Neural crest cell (in vitro differentiated cells): ENCODE measurements at regions not wholly inside any gene's neighbourhood (a gene's known extent, or its start where the extent isn't known, plus 50 kb on each side); places are given as distances from the start of the nearest gene placed in this dataset.

ENCODE experiments used
- DNase-seq: peaks from one replicate; pipeline ENCODE4 v3.0.0; 2021; ENCODE audit warnings: low read depth, mixed read lengths, low spot score
- H3K27ac Mint-ChIP-seq: one replicate; pipeline ENCODE4 v1.8.0; 2021; ENCODE audit warnings: mild to moderate bottlenecking, mixed read lengths; ENCODE audit not compliant: unreplicated experiment
- H3K27me3 Mint-ChIP-seq: 2 replicates; pipeline ENCODE4 v1.8.0; 2021; ENCODE audit warnings: low read depth, mild to moderate bottlenecking, mixed read lengths
- H3K36me3 Mint-ChIP-seq: 2 replicates; pipeline ENCODE4 v1.8.0; 2021; ENCODE audit warnings: low read depth, mild to moderate bottlenecking, mixed read lengths
- H3K4me1 Mint-ChIP-seq: 2 replicates; pipeline ENCODE4 v1.8.0; 2021; ENCODE audit warnings: mixed read lengths
- H3K4me3 Mint-ChIP-seq: one replicate; pipeline ENCODE4 v1.8.0; 2021; ENCODE audit warnings: mild to moderate bottlenecking, mixed read lengths
- H3K9me3 Mint-ChIP-seq: 2 replicates; pipeline ENCODE4 v1.8.0; 2021; ENCODE audit warnings: mixed read lengths
- TF ChIP-seq, protein P1 (sequence below): fragments of 200-600 bp; sonication (generic); conservative IDR thresholded peaks from 2 replicates; pipeline ENCODE4 v1.5.0; 2021; ENCODE audit warnings: antibody characterized with exemption, mild to moderate bottlenecking

DNA sequence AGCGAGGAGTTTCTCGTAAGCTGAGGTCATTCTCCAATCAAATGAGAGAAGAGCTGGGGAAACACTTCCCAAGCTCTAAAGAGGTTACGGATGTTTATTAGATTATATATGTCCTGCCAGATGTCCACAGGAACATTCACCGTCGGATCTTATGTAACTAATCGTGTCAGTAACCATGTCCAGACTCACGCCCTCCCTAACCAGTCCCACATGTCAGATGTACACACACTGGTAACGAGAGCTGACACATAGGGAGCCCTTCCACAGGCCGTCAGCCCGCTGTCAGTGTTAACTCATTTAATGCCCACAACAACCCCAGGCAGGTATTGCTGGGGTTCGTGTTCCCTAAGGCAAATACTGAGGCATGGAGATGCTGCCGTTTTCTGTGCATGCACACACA, 223.7 kb upstream of the RTL1 start:
- Mint-ChIP-seq H3K27ac (no peak overlapping the region), H3K36me3 (no peaks in the 10 kb centered on the region), H3K4me1 (peaks cover 14% of the 10 kb centered on the region), H3K9me3 (no peaks in the 10 kb centered on the region), H3K4me3 (no peak overlapping the region), H3K27me3 (peaks cover 10% of the 10 kb centered on the region)
- TF ChIP-seq, protein P1, sequence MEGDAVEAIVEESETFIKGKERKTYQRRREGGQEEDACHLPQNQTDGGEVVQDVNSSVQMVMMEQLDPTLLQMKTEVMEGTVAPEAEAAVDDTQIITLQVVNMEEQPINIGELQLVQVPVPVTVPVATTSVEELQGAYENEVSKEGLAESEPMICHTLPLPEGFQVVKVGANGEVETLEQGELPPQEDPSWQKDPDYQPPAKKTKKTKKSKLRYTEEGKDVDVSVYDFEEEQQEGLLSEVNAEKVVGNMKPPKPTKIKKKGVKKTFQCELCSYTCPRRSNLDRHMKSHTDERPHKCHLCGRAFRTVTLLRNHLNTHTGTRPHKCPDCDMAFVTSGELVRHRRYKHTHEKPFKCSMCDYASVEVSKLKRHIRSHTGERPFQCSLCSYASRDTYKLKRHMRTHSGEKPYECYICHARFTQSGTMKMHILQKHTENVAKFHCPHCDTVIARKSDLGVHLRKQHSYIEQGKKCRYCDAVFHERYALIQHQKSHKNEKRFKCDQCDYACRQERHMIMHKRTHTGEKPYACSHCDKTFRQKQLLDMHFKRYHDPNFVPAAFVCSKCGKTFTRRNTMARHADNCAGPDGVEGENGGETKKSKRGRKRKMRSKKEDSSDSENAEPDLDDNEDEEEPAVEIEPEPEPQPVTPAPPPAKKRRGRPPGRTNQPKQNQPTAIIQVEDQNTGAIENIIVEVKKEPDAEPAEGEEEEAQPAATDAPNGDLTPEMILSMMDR, result no peak
- DNase-seq, result no peak

DNA sequence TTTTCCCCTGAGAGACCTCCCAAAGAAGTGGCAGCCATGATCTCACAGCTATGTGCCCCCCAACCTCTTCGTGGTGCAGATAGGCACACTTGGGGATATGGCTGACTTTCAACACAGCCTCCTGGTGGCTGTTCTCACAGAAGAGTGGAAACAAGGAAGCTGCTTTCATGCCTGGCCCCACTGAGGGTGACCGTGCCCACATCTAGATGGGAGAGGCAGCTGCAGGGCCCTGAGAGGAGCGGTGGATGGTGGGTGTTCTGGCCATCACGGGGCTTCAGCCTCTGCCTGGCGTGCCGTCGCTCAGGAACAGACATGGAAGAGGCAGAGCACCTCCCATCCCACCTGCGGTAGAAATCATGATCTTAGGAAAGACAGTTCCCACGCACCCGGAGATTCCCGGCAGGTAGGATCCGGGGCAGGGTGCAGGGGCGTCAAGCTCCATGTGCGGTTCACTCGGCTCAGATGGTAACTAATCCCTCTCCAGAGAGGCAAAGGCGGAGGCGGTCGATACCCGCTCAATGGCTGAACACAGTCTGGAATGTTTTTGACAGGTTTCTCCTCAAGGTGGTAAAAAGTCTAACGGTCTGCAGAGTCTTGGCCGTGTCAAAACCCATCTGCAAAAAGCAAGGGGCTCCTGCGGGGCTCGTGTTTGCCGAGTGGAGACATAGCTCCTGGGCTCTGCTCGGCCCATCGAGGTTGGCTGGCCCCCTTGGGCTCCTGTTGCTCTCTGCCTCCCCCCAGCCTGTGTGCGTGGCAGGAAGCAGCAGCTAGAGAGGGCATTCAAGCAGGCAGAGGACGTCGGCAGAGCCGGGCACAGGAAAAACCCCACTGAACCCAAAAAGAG, 225.2 kb upstream of the RTL1 start:
- Mint-ChIP-seq H3K36me3 (no peaks in the 10 kb centered on the region), H3K27ac (no peak overlapping the region), H3K27me3 (peaks cover 10% of the 10 kb centered on the region), H3K4me3 (no peak overlapping the region), H3K4me1 (peaks cover 11% of the 10 kb centered on the region), H3K9me3 (no peaks in the 10 kb centered on the region)
- TF ChIP-seq, protein P1, result no peak
- no peak for DNase-seq

DNA sequence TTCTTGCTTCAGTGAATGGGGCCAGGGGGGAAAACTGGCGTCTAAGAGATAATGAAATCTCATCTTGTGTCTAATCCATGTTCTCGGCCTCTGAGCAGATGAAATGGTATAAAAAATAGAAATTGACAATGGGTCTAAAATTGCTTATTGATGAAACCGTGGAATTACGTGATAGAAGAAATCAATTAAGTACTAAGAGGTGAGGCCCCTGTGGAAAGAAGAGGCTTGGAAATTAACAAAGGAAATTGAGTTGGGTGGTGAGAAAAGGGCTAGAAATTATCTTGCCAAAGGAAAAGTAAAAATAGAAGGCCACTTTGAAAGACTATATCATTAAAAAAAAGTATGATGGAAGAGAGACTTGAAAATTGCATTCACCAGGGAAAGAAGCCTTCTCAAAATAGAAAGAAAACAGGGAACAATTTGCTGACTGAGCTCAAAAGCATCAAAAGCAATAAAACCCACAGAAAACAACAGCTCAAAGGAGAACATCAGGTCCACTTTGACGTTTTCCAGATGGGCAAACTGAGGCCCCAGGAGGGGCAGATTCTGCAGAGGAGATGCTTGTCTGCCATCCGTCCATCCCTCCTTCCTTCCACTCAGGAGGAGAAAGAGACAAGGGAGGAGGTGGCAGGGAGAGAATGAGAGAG, 226.1 kb upstream of the RTL1 start:
- peaks cover 10% of the 10 kb centered on the region for H3K27me3 Mint-ChIP-seq
- no peaks in the 10 kb centered on the region for H3K9me3 Mint-ChIP-seq
- H3K27ac Mint-ChIP-seq, result no peak overlapping the region
- no peak for DNase-seq
- H3K36me3 Mint-ChIP-seq, result no peaks in the 10 kb centered on the region
- H3K4me3 Mint-ChIP-seq, result no peak overlapping the region
- peaks cover 12% of the 10 kb centered on the region for H3K4me1 Mint-ChIP-seq
- TF ChIP-seq, protein P1, result no peak

DNA sequence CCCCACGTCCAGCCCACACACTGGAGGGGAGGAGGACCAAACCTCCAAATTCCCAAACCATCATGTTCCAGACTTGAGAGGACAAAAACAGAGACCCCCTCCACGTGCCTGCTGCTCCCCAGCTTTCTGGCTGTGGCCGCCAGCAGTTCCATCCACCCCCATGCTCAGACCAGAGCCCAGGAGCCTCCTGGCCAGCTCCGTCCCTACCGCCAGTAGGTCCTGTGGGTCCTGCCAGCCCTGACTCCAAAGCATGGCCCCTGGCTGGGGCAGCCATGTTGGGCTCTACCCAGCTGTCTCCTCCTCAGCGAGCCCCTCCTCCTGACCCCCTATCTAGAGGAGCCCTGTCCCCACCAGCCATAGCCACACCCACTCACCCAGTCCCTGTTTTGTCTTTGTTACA, 227.3 kb upstream of the RTL1 start:
- Mint-ChIP-seq H3K36me3 (no peaks in the 10 kb centered on the region), H3K4me1 (peaks cover 13% of the 10 kb centered on the region), H3K27ac (no peak overlapping the region), H3K4me3 (no peak overlapping the region), H3K27me3 (peaks cover 10% of the 10 kb centered on the region), H3K9me3 (no peaks in the 10 kb centered on the region)
- DNase-seq, result no peak
- TF ChIP-seq, protein P1, result no peak

DNA sequence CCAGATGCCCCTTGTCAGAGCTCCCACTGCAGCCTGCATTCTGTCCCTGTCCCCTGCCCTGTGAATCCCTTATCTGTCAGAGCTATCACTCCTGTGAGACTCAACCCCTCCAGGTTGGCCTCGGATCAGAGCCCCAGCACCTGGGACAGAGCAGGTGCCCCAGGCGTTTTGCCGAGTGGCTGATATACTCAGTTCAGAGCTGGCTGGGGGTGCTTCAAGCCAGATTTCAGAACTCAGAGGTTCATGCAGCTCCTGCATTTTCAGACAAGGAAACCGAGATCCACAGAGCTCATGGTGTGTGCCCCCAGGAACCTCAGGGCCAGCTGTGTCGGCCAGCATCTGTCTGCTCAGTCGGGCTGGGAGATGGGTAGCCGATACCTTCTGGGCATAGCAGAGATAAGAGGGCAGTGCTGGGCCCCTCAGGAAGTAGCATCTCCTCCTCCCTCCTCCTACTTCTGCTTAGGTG, 228.0 kb upstream of the RTL1 start:
- no peak for DNase-seq
- peaks cover 13% of the 10 kb centered on the region for H3K4me1 Mint-ChIP-seq
- no peaks in the 10 kb centered on the region for H3K9me3 Mint-ChIP-seq
- H3K27ac Mint-ChIP-seq, result no peak overlapping the region
- TF ChIP-seq, protein P1, result no peak
- peaks cover 10% of the 10 kb centered on the region for H3K27me3 Mint-ChIP-seq
- no peak overlapping the region for H3K4me3 Mint-ChIP-seq
- no peaks in the 10 kb centered on the region for H3K36me3 Mint-ChIP-seq
